ENCODE measurements at regions not wholly inside any gene's neighbourhood (a gene's known extent, or its start where the extent isn't known, plus 50 kb on each side); places are given as distances from the start of the nearest gene placed in this dataset.

GRCh38 chr2:195563857-195564512 lies 93.0 kb upstream of the SLC39A10 start:
- TF ChIP-seq POLR2A (IDR thresholded peaks at IDR 0.05) (no peak), CTCF (IDR thresholded peaks at IDR 0.05 in 4 of 5, conservative IDR thresholded peaks at IDR 0.05 in 1 of 5) (no peak)
- H3K9me3 ChIP-seq = no peaks in the 10 kb centered on the region
- no peak for ATAC-seq
- in situ Hi-C loops (cut with MboI; ENCODE audit: low sequenced_read_pairs in 4 of 4) (no loop called here), intact Hi-C loops (cut with DNase I; ENCODE audit: low total_unique reads) (no loop called here)
- no peak overlapping the region for H3K4me3 ChIP-seq
- no peak overlapping the region for H3K27ac ChIP-seq
- no peaks in the 10 kb centered on the region for H3K4me1 ChIP-seq
- no peaks in the 10 kb centered on the region for H3K27me3 ChIP-seq
- DNase-seq = no peak
- H3K36me3 ChIP-seq = no peaks in the 10 kb centered on the region

- Histone ChIP-seq H3K9me3 (no peaks in the 10 kb centered on the region), H3K4me3 (no peak overlapping the region), H3K27me3 (no peaks in the 10 kb centered on the region), H3K36me3 (no peaks in the 10 kb centered on the region), H3K27ac (no peak overlapping the region), H3K4me1 (no peaks in the 10 kb centered on the region)
- ATAC-seq (no peak), DNase-seq (no peak)
- TF ChIP-seq POLR2A (IDR thresholded peaks at IDR 0.05) (no peak), CTCF (IDR thresholded peaks at IDR 0.05 in 4 of 5, conservative IDR thresholded peaks at IDR 0.05 in 1 of 5) (no peak)
- in situ Hi-C loops (cut with MboI; ENCODE audit: low sequenced_read_pairs in 4 of 4) (no loop called here), intact Hi-C loops (cut with DNase I; ENCODE audit: low total_unique reads) (no loop called here)
Observed at GRCh38 chr2:195562570-195563566, 94.2 kb upstream of the SLC39A10 start.

- in situ Hi-C loops (cut with MboI; ENCODE audit: low sequenced_read_pairs in 4 of 4) = no loop called here
- no peak overlapping the region for H3K27ac ChIP-seq
Observed at GRCh38 chr2:195561116-195561921, 95.7 kb upstream of the SLC39A10 start.

More at GRCh38 chr2:195561116-195561921, 95.7 kb upstream of the SLC39A10 start:
- Histone ChIP-seq H3K4me1 (no peaks in the 10 kb centered on the region), H3K9me3 (no peaks in the 10 kb centered on the region), H3K27me3 (no peaks in the 10 kb centered on the region), H3K36me3 (no peaks in the 10 kb centered on the region), H3K4me3 (no peak overlapping the region)
- DNase-seq (no peak), ATAC-seq (no peak)
- TF ChIP-seq POLR2A (IDR thresholded peaks at IDR 0.05) (no peak), CTCF (IDR thresholded peaks at IDR 0.05 in 4 of 5, conservative IDR thresholded peaks at IDR 0.05 in 1 of 5) (no peak)
- intact Hi-C loops (cut with DNase I; ENCODE audit: low total_unique reads) = no loop called here
